ENCODE measurements at regions not wholly inside any gene's neighbourhood (a gene's known extent, or its start where the extent isn't known, plus 50 kb on each side); places are given as distances from the start of the nearest gene placed in this dataset.

GRCh38 chr22:47655930-47656329, 893.5 kb downstream of the TBC1D22A start:
- DNase-seq (ENCODE audit: low read depth) = no peak

DNA sequence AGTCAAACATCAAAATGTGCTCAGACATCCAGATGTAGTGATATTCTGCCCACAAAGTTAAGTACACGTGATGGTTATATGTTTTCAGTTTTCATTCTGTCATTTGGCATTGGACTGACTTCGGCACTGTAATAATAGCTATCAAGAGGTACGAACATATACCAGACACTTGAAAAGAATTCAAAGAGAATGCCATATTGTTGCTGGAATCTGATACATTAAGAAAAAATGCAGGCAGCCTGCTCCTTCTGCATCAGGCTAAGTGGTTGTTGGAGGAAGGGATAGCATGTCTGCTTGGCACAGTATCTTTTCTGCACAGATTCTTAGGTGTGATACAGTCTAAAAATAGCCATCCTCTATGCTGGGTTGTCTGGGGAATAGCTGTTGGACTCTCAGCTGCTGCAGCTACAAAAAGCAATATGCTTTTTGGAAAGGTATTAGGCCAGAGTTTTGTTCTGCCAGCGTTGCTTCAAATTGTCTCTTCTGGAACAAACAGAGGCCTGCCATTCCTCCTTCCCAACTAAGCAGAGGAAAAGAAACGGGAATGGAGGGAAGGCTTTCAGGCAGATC, 892.6 kb downstream of the TBC1D22A start:
- no peak for DNase-seq (ENCODE audit: low read depth)

DNA sequence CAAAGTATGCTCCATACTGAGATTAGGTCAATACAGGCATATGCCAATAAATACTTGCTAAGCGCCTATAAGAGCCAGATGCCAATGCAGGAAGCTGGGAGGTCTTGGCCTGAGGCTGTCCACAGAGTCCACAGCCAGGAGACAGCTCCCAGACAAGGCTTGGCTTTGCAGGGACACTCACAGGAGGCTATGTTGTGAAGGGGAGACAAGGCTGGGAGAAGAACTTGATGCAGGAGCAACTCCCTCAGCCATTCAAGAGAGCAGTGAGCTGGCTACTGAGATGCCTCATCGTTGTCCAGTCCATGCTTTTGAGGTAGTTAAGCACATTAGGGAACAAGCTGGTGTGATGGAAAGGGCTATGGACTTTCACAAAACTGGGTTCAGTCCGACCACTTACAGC, 891.5 kb downstream of the TBC1D22A start:
- no peak for DNase-seq (ENCODE audit: low read depth)

- DNase-seq (ENCODE audit: low read depth) = no peak
These were observed 889.0 kb downstream of the TBC1D22A start for GRCh38 chr22:47651216-47651987.

DNA sequence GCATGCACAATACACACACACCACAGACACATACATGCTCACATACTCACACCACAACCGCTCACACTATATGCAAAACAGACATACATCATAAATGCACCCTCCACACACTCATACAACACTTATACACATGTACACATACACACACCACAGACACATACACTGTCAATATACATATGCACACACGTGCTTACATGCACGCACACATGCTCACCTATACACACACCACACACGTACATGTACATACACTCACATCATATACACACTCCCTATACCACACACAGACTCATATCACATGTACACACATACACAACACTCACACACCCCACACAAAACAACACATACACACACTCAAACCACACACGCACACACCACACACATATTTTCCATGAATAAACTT, 885.3 kb downstream of the TBC1D22A start:
- DNase-seq (ENCODE audit: low read depth) = no peak

DNA sequence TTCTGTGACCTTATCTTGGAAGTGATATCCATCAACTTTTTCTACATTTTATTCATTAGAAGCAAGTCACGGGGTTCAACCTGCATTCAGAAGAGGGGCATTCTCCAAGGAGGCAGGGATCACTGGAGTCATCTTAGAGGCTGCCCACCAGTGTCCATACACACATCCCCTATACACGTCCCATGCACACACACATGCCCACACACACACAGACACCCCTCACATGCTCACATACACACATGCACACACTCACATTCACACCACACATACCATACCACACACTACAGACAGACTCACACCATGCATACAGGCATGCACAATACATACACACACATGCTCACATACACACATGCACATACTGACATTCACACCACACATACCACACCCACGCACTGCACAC, 884.7 kb downstream of the TBC1D22A start:
- no peak for DNase-seq (ENCODE audit: low read depth)

DNA sequence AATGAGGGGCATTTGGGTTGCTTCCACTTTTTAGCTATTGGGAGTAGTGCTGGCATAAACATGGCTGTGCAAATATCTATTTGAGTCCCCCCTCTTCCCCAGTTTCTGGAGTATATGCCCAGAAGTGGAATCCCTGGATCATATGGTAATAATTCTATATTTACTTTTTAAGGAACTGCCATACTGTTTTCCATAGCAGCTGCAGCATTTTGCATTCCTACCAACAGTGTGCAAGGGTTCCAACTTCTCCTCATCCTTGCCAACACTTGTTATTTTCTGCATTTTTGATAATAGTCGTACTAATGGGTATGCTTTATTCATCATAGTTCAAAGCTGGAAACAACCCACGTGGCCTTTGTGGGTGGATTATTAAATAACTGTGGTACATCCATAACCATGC, 883.5 kb downstream of the TBC1D22A start:
- DNase-seq (ENCODE audit: low read depth) = no peak

DNA sequence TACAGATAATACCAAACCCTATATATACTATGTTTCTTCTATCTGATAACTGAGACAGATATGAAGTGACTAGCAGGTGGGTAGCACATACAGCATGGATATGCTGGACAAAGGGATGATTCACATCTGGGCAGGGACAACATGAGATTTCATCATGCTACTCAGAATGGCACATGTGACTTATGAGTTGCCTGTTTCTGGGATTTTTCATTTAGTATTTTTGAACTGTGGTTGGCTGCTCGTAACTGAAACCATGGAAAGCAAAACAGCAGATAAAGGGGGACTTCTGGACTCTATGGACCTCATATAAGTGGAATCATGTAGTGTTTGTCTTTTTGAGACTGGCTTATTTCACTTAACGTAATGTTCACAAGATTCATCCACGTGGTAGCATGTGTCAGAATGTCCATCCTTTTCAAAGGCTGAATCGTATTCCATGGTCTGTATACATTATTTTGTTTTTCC, 883.0 kb downstream of the TBC1D22A start:
- peak; percentile 61 for DNase-seq (ENCODE audit: low read depth)

DNA sequence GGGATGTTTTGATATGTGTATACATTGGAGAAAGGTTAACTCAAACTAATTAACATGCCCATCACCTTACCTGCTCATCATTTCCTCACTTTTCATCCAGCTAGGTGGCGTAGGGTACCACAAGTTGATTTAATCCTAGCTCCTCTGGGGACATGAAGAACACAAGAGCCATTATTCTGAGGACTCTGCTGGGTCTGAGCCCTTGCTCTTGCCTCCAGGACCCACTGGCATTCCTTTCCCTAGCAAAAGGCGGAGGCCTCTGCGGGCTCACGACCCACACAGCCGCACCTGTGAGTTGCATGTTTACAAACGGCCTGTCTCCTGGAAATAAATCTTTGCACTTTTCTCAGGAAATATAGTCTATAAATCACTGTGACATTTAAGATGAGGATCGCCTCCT, 871.9 kb downstream of the TBC1D22A start:
- DNase-seq (ENCODE audit: low read depth) = no peak

DNA sequence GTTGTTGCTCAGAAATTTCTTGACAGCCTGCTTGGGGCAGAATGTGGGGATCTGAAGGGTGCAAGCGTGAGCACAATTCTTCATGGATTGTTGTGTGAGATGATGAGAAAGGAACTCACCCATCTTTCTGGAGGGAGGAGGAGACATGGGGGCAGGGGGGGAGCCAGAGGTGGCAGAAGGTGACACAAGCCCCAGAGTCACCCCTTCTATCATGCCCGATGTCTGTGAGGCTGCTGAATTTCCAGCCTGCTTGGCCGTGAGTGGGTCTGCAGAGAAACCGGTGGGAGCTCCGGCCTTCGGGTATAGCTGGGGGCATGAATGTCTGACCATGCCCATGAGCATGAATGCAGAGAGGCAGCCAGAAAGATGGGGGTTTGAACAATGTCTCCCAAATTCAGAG, 870.7 kb downstream of the TBC1D22A start:
- no peak for DNase-seq (ENCODE audit: low read depth)

- no peak for DNase-seq (ENCODE audit: low read depth)
These were observed 870.3 kb downstream of the TBC1D22A start for GRCh38 chr22:47632701-47633100.

DNA sequence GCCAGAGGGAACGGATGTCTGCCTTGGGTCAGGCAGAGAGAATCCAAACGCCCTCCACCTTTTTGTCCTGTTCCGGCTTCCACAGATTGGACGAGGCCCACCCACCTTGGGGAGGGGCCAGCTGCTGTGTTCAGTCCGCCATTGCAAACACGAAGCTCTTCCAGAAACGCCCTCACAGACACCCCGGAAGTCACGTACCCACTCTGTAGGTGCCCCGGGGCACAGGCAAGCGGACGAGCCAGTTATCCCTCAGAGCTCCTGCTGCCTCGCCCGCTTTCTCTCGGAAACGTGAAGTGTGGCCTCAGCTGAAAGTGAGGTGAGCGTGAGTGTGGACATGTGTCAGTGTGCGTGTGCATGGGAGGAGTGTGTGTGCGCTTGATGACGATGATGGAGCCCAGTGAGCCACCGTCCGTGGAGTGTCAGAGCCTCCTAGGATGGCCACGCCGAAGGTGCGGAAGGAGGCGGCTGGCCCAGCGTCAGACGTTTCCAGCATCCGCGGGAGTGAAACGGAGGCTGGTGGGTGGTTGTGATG, 869.2 kb downstream of the TBC1D22A start:
- peak; percentile 94 for DNase-seq (ENCODE audit: low read depth)

- DNase-seq (ENCODE audit: low read depth) = no peak
These were observed 868.5 kb downstream of the TBC1D22A start for GRCh38 chr22:47630741-47631534.

DNA sequence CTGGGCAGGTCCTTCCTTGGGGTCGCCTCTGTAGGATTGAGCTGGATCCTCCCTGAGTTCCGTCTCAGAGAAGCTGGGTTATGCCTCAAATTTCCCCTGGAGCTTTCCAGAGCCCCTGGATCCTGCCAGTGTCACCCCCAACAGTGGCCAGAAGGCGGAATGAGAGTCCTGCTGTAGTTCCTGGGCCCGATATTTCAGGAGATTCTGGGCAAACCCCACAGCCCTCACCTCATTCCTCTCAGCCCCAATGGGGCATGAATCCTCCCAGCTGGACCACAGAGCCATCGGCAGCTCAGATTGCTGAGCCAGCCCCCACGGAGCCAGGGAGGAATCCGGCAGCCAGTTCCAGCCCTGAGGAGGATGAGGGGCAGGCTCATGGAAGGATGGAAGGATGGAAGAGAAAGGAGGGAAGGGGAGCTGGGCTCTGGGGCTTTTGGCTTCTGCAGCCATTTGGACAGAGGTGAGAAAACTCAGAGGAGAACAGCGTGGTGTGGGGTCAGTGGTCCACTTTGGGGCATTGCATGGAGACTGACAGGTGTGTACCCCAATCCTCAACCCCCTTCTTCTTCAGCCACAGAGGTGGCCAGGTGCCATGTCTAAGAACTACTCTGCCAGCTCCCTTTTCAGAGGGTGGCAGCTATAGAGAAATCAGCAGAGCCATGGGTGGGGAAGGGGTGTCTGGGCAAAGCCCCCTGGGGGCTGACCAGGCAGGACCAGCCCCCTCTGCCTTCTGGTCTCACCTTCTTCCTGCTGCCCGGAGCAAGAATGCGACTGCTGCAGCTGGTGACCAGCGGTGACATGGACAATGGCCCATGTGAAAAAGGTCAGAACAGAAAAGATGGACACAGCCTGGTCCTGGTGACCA, 867.6 kb downstream of the TBC1D22A start:
- no peak for DNase-seq (ENCODE audit: low read depth)

- no peak for DNase-seq (ENCODE audit: low read depth)
These were observed 866.8 kb downstream of the TBC1D22A start for GRCh38 chr22:47629273-47629711.

DNA sequence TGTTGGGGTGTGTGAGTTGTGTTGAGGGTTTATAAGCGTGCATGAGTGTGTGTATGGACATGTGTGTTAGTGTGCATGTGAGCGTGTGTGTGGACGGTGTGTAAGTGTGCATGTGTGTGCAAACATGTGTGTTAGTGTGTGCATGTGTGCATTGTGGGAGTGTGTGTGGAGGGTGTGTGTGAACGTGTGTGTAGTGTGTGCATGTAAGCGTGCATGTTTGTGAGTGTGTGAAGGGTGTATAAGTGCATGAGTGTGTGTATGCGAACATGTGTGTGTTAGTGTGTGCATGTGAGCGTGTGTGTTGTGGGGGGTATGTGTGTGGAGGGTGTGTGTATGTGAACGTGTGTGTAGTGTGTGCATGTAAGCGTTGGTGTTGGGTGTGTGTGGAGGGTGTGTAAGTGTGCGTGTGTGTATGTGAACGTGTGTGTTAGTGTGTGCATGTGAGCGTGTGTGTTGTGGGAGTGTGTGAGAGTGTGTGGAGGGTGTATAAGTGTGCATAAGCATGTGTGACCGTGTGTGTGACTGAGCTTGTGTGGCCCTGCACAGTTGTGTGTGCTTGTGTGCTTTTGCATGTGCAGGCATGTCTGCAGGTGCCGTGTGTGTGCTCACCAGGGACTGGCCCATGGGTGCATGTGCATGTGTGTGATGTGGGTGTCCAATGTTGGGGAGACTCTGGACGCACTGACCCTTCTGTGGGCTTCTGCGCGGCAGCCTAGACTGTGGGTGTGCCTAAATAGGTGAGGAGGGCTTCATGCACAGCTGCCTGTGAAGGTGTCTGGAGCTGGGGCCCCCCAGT, 866.2 kb downstream of the TBC1D22A start:
- DNase-seq (ENCODE audit: low read depth) = no peak

DNA sequence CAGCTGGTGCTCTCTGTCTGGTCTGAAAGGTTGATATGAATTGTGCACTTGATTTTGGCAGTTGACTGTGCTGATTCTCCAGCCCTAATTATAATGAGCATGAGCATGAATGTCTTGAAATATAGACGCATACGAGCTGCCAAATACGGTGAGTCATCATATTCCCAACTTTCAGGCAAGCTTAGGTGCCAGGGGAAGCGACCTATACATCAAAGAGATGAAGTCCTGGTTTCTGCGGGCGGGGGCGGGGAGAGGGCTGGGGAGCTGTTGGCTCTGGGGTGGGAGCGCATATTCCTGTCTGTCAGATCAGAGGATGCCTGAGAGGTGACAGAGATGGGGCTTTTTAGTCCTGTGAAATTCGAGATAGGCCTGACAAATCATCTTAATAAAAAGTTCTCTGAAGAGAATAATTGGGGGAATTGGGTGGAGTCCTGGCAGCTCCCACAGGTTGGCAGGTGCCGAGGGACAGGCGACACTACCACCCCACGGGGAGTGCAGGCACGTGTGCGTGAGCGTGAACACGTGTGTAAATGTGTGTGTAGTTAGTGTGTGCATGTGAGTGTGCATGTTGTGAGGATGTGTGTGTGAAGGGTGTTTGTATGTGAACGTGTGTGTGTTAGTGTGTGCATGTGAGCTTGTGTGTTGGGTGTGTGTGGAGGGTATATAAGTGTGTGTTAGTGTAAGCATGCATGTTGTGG, 865.3 kb downstream of the TBC1D22A start:
- DNase-seq (ENCODE audit: low read depth) = peak; percentile 49

GRCh38 chr22:47626428-47627390, 864.3 kb downstream of the TBC1D22A start:
- DNase-seq (ENCODE audit: low read depth) = no peak
